ENCODE measurements at regions not wholly inside any gene's neighbourhood (a gene's known extent, or its start where the extent isn't known, plus 50 kb on each side); places are given as distances from the start of the nearest gene placed in this dataset.

DNA sequence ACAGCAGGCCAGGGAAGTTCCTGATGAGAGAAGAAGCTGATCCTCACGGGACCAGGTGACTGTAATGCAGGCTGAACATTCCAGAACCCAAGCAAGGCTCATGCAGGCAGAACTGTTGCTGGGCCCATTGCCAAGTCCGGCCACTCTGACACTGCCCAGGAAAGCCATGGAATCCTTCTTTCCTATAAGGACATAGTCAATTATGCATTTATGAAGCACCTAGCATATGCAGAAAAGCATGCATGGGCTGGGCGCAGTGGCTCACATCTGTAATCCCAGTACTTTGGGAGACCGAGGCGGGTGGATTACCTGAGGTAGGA lies 83.7 kb upstream of the SLC1A3 start:
- FAIRE-seq: no peak
- WGBS (ENCODE audit: missing lambda C conversion rate): 42% methylated on average over 5 of the region's 5 CpGs

DNA sequence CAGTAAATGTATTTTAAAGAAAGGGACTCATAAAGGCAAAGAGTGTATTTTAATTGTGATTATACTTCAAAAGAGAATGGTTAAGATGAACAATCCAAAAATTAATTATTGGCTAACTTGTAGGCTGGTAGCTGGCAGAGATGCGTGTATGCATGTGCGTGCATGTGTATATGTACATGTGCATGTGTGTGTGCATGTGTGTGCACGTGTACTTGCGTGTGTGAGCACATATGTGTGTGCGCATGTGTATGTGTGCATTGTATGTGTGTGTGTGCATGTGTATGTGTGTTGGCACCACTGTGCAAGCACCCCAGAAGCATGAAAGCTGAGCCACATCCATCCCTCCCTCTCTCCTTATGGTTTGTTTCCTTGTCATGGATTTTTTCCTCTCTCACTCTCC lies 83.0 kb upstream of the SLC1A3 start:
- whole genome bisulfite sequencing (ENCODE audit: missing lambda C conversion rate): 50% methylated on average over 5 of the region's 5 CpGs
- TF ChIP-seq RCOR1 (IDR thresholded peaks at IDR 0.05; ENCODE audit: low read depth, low read length) (no peak), SMC3 (IDR thresholded peaks at IDR 0.05) (no peak), CBX2 (IDR thresholded peaks at IDR 0.05; ENCODE audit: borderline replicate concordance, low read depth) (no peak)
- CTCF ChIA-PET: interaction anchor here (0.6 kb wide), 1 partner anchor 346 kb away, joined by 3 read pairs; no protein-coding TSS in a partner anchor
- FAIRE-seq (no peak), ATAC-seq (no peak), DNase-seq (ENCODE audit: low read depth in 1 of 2, low spot score in 1 of 2) (no peak)
- no peak overlapping the region for H3K4me2 ChIP-seq
- H3K27ac ChIP-seq: no peak overlapping the region
- H3K9me3 ChIP-seq: no peaks in the 10 kb centered on the region
- no peak overlapping the region for H3K4me3 ChIP-seq
- POLR2A ChIA-PET: no interaction called here
- no peaks in the 10 kb centered on the region for H3K4me1 ChIP-seq

More for the DNA sequence above, 83.7 kb upstream of the SLC1A3 start:
- CTCF ChIA-PET: interaction anchor here (0.6 to 0.9 kb wide), 2 partner anchors 16 to 346 kb away, joined by 3 to 4 read pairs; no protein-coding TSS in a partner anchor
- H3K4me3 ChIP-seq: no peak overlapping the region
- DNase-seq (ENCODE audit: low read depth in 1 of 2, low spot score in 1 of 2) (no peak), ATAC-seq (no peak)
- POLR2A ChIA-PET: no interaction called here
- TF ChIP-seq NFE2L2 (conservative IDR thresholded peaks at IDR 0.05; ENCODE audit: low read length) (no peak), CEBPB (IDR thresholded peaks at IDR 0.05) (no peak), HOXB5 (CRISPR knock-in tag; IDR thresholded peaks at IDR 0.05) (no peak), CHD2 (IDR thresholded peaks at IDR 0.05; ENCODE audit: low read length, partially characterized antibody) (no peak), NPAS2 (CRISPR knock-in tag; IDR thresholded peaks at IDR 0.05; ENCODE audit: borderline replicate concordance) (no peak), MAFK (IDR thresholded peaks at IDR 0.05; ENCODE audit: partially characterized antibody) (no peak), FOSB (CRISPR knock-in tag; IDR thresholded peaks at IDR 0.05) (no peak), HOXA7 (CRISPR knock-in tag; IDR thresholded peaks at IDR 0.05) (no peak), RNF2 (IDR thresholded peaks at IDR 0.05; ENCODE audit: borderline replicate concordance, low read depth) (no peak), RARB (CRISPR knock-in tag; IDR thresholded peaks at IDR 0.05) (no peak), ESRRA (IDR thresholded peaks at IDR 0.05; ENCODE audit: borderline replicate concordance, low read length) (no peak), CHD4 (IDR thresholded peaks at IDR 0.05; ENCODE audit: borderline replicate concordance) (no peak)
- TF ChIP-seq, protein P1, sequence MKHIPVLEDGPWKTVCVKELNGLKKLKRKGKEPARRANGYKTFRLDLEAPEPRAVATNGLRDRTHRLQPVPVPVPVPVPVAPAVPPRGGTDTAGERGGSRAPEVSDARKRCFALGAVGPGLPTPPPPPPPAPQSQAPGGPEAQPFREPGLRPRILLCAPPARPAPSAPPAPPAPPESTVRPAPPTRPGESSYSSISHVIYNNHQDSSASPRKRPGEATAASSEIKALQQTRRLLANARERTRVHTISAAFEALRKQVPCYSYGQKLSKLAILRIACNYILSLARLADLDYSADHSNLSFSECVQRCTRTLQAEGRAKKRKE (CRISPR knock-in tag; IDR thresholded peaks at IDR 0.05; ENCODE audit: low read depth): no peak
- TF ChIP-seq, protein P2, sequence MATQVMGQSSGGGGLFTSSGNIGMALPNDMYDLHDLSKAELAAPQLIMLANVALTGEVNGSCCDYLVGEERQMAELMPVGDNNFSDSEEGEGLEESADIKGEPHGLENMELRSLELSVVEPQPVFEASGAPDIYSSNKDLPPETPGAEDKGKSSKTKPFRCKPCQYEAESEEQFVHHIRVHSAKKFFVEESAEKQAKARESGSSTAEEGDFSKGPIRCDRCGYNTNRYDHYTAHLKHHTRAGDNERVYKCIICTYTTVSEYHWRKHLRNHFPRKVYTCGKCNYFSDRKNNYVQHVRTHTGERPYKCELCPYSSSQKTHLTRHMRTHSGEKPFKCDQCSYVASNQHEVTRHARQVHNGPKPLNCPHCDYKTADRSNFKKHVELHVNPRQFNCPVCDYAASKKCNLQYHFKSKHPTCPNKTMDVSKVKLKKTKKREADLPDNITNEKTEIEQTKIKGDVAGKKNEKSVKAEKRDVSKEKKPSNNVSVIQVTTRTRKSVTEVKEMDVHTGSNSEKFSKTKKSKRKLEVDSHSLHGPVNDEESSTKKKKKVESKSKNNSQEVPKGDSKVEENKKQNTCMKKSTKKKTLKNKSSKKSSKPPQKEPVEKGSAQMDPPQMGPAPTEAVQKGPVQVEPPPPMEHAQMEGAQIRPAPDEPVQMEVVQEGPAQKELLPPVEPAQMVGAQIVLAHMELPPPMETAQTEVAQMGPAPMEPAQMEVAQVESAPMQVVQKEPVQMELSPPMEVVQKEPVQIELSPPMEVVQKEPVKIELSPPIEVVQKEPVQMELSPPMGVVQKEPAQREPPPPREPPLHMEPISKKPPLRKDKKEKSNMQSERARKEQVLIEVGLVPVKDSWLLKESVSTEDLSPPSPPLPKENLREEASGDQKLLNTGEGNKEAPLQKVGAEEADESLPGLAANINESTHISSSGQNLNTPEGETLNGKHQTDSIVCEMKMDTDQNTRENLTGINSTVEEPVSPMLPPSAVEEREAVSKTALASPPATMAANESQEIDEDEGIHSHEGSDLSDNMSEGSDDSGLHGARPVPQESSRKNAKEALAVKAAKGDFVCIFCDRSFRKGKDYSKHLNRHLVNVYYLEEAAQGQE (IDR thresholded peaks at IDR 0.05): no peak
- TF ChIP-seq, protein P3, sequence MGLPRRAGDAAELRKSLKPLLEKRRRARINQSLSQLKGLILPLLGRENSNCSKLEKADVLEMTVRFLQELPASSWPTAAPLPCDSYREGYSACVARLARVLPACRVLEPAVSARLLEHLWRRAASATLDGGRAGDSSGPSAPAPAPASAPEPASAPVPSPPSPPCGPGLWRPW (IDR thresholded peaks at IDR 0.05): no peak
- H3K4me2 ChIP-seq: no peak overlapping the region
- H3K4me1 ChIP-seq: no peaks in the 10 kb centered on the region
- H3K27ac ChIP-seq: no peak overlapping the region
- no peaks in the 10 kb centered on the region for H3K9me3 ChIP-seq

DNA sequence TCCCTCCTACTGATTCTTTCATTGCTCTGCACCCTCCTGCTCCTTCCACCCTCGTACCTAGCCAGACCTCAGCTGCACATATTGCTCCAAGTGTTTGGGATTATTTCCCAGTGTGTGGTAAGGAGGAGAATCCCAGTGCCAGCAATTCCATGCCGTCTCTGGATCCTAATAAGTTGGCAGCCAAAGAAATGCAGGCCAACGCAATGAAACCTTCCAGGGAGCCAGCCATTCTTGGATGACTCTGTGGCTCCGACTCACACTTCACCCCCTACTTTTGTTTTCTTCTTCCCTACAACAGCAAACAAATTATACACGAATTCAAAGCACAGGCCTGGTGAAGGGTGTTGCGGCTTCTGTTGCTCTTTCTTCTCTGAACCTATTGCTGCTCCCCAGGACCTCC lies 82.5 kb upstream of the SLC1A3 start:
- CTCF ChIA-PET: no interaction called here
- 16% methylated on average over 6 of the region's 6 CpGs for WGBS (ENCODE audit: missing lambda C conversion rate)
- DNase-seq (ENCODE audit: low read depth in 1 of 2, low spot score in 1 of 2): no peak
- POLR2A ChIA-PET: no interaction called here
- H3K4me3 ChIP-seq: no peak overlapping the region
- H3K27ac ChIP-seq: no peak overlapping the region
- H3K4me2 ChIP-seq: no peak overlapping the region
- H3K4me1 ChIP-seq: no peaks in the 10 kb centered on the region
- no peak for ATAC-seq
- no peak for FAIRE-seq
- no peaks in the 10 kb centered on the region for H3K9me3 ChIP-seq
- TF ChIP-seq PHF8 (IDR thresholded peaks at IDR 0.05; ENCODE audit: borderline replicate concordance, low read depth): no peak
- TF ChIP-seq JUN (IDR thresholded peaks at IDR 0.05): no peak
